Stimulated activated CD8-positive, alpha-beta memory T cell treated with anti-CD3 and anti-CD28 coated beads, Interleukin-12 subunit alpha, Interleukin-12 subunit beta, amount 100 ng/mL, for 24 hours (primary cell): ENCODE measurements at regions not wholly inside any gene's neighbourhood (a gene's known extent, or its start where the extent isn't known, plus 50 kb on each side); places are given as distances from the start of the nearest gene placed in this dataset.
"Not testable (repeated sequence)": the region's sequence is repeated elsewhere in the genome, so short reads cannot be mapped to it uniquely, and the experiment has no call there.

Source experiments
- DNase-seq: peaks from one replicate; pipeline ENCODE4 v3.0.0-alpha.2; 2020; ENCODE audit errors: extremely low read depth

GRCh38 chr15:20368974-20369373 is 172.6 kb downstream of the GOLGA6L6 start:
- no peak for DNase-seq

GRCh38 chr15:20367093-20367492 is 174.5 kb downstream of the GOLGA6L6 start:
- DNase-seq: no peak

DNA sequence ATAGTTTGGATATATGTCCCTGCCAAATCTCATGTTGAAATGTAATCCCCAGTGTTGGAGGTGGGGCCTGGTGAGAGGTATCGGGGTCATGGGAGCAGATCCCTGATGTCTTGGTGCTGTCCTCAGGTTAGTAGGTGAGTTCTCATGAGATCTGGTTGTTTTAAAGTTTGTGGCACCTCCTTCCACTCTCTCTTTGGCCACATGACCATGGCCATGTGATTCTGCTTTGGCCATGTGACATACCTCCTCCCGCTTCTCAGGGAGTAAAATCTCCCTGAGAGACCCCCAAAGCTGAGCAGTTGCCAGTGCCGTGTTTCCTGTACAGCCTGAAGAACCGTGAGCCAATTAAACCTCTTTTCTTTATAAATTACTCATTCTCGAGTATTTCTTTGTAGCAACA is 178.0 kb downstream of the GOLGA6L6 start:
- DNase-seq: not testable (repeated sequence)

GRCh38 chr15:20361091-20361490 is 180.5 kb downstream of the GOLGA6L6 start:
- DNase-seq: no peak

- DNase-seq: no peak
Observed at GRCh38 chr15:20358779-20359414, 182.7 kb downstream of the GOLGA6L6 start.

DNA sequence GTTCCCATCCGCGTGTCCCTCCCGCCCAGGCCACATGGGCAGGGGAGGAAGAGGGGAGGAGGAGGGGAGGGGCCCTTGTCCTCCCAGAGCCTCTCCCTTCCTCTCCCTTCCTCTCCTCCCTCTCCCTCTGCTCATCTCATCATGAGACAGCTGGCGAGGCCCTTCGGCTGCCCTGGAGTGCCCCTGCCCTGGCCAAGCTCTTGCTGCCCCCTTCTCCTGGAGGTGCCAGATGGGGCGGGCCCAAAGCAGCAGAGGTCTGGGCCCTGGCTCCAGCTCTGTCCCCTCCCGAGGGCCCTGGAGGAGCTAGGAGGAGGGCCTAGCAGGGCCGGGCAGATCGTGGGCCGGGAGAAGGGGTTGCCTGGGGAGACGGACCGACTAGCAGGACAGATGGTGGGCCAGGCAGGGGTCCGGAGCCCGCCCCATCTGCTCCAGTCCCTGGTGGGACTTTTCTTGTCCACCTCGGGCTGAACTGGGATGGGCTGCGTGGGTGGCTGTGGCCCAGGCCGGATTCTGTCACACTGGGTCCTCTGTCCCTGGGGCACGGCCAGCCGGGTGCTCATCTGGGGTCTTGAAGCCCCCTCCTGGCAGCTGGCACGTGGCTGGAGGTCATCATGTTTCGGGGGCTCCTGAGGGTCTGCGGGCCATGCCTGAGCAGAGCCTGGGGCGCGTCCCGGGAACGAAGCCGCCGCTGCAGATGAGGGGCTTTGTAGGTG is 183.4 kb downstream of the GOLGA6L6 start:
- DNase-seq: no peak

- no peak for DNase-seq
Observed at GRCh38 chr15:20357481-20358065, 184.0 kb downstream of the GOLGA6L6 start.

- DNase-seq: no peak
Observed at GRCh38 chr15:20356911-20357480, 184.6 kb downstream of the GOLGA6L6 start.

- peak; percentile 47 for DNase-seq
Observed at GRCh38 chr15:20356444-20356910, 185.1 kb downstream of the GOLGA6L6 start.

DNA sequence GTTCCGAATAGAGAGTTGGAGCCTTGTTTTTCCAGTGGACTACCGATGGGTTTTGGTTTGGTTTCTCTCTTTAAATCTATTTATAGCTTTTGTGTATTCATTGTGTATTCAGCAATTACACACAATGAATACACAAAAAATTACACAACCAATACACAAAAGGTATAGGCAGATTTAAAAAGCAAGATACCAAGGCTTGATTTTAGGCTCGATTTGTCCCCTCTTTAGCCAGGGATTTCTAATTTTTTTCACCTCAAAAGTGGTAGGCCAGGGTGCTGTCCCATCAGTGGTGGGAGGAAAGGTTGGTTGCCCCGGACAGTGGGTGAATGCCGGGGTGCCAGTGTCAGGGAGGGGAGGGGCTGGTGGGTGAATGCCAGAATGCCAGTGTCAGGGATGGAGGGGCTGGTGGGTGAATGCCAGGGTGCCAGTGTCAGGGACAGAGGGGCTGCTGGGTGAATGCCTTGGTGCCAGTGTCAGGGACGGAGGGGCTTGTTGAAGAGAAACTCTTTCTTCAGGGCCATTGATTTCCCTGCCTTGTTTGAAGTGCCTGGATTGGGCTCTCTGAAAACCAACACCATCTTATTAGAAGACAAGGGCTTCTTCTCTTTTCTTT is 186.2 kb downstream of the GOLGA6L6 start:
- DNase-seq: no peak

- DNase-seq: not testable (repeated sequence)
Observed at GRCh38 chr15:20354884-20355223, 186.7 kb downstream of the GOLGA6L6 start.

- DNase-seq: no peak
Observed at GRCh38 chr15:20353966-20354883, 187.4 kb downstream of the GOLGA6L6 start.

- DNase-seq: no peak
Observed at GRCh38 chr15:20352241-20353200, 189.1 kb downstream of the GOLGA6L6 start.

GRCh38 chr15:20351448-20351971 is 190.1 kb downstream of the GOLGA6L6 start:
- no peak for DNase-seq

DNA sequence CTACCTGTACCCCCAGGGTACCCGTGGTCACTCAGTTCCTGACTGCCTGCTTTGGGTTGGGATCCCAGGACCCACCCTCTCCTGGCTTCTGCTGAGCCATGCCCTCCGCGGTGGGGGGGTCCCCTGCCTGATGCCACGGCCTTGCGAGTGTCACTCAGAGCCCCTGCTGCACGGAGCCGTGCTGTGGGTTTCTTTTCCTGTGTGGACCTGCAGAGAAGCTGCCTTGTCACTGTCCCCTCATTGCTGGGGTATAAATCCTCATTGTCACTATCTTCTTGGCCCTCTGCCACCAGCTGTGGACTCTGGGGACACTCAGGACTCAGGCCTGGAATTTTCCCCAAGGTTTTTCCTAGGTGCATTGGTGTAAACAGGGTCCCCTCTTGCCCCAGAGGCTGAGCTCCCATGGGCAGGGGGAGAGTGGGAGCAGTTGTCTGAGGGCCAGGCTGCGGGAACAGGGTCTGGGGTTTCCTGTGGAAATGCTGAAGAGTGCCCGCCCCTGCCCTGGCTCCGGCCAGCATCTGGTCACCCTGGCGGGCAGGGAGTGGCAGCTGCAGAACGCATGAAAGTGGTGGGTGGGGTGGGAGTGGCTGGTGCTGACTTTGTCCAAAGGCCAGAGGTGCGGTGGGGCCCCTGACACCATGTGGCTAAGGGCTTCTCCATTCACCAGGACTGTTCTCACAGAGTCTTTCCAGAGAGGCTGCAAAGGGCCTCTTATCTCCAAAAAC is 191.7 kb downstream of the GOLGA6L6 start:
- DNase-seq: no peak

DNA sequence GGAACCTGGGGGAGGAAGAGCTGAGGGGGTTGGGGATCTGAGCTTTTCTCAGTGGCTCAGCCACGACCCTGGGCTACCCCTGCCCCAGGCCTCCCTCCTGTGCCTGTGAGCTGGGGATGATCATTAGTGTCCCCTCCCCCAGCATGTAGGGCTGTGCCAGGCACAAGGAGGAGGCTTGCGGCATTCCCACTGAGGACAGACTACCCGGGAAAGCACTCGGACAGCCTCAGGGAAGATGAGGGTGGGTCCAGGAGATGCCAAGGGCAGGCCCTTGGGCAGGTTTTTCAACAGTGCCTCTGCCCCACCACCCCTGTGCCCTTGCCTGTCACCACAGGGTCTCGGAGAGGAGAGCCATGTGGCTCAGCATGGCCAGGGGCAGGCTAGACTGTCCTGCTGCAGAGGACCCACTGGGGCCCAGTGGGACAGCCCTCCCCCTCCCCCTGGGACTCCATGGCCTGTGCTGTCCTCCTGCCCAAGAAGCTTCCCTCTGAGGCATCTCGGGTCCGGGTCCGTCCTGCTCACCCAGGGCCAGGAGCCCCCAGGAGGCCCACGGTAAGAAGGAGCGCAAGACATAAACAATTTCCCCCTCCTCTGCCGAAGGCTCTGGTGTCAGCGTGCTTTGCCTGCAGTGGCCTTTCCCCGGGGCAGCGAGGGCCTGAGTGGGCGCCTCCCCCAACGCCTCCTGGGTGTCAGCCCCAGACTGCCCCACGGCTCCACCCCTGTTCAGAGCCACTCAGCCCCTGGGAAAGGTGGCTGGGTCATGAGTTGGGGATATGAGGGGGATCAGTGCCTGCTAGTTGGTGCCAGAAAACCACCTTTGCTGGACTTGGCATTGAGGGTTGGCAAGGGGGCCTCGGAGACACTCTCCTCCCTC is 192.5 kb downstream of the GOLGA6L6 start:
- DNase-seq: no peak

DNA sequence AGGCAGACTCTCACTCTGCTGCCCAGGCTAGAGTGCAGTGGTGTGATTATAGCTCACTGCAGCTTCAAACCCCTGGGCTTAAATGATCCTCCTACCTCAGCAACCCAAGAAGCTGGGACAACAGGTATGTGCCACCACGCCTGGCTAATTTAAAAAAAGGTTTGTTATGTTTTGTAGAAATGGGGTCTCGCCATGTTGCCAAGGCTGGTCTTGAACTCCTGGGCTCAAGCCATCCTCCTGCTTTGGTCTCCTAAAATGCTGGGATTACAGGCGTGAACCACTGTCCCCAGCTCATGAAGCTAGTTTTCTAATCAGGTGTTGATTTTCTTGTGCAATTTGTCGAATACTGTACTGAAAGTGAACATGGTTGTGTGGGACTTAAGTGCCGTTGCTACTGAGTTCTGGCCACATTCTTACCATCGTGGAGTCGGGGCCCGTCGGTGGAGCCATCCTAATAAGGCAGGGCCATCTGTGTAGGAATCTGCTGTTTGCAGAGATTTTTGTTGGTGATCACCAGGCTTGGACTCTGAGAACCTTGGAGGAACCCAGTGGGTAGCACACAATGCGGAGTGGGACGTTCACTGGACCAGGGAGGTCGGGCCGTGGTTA is 193.2 kb downstream of the GOLGA6L6 start:
- DNase-seq: no peak
